NK-92 (cell line): ENCODE measurements at regions not wholly inside any gene's neighbourhood (a gene's known extent, or its start where the extent isn't known, plus 50 kb on each side); places are given as distances from the start of the nearest gene placed in this dataset.

Experiments used
- DNase-seq: peaks from one replicate; lab custom pipeline; 2025; ENCODE audit not compliant: unreplicated experiment; lab: John Stamatoyannopoulos, UW

- DNase-seq: no peak
These were observed 462.9 kb upstream of the PROK2 start for GRCh38 chr3:72247645-72248388.

GRCh38 chr3:72247126-72247525, 462.2 kb upstream of the PROK2 start:
- DNase-seq: no peak

GRCh38 chr3:72246685-72247084, 461.7 kb upstream of the PROK2 start:
- DNase-seq: no peak

GRCh38 chr3:72245183-72245811, 460.3 kb upstream of the PROK2 start:
- no peak for DNase-seq

GRCh38 chr3:72244396-72244795, 459.4 kb upstream of the PROK2 start:
- DNase-seq: no peak

GRCh38 chr3:72242326-72242725, 457.4 kb upstream of the PROK2 start:
- DNase-seq: no peak

GRCh38 chr3:72241525-72241924, 456.6 kb upstream of the PROK2 start:
- no peak for DNase-seq

GRCh38 chr3:72240531-72240930, 455.6 kb upstream of the PROK2 start:
- no peak for DNase-seq

GRCh38 chr3:72238801-72239200, 453.9 kb upstream of the PROK2 start:
- DNase-seq: no peak

GRCh38 chr3:72238010-72238691, 453.2 kb upstream of the PROK2 start:
- DNase-seq: no peak

GRCh38 chr3:72237679-72238009, 452.7 kb upstream of the PROK2 start:
- DNase-seq: no peak

GRCh38 chr3:72234391-72234790, 449.4 kb upstream of the PROK2 start:
- DNase-seq: no peak

GRCh38 chr3:72233571-72233970, 448.6 kb upstream of the PROK2 start:
- DNase-seq: no peak

GRCh38 chr3:72232777-72233176, 447.8 kb upstream of the PROK2 start:
- DNase-seq: no peak

GRCh38 chr3:72232331-72232730, 447.4 kb upstream of the PROK2 start:
- no peak for DNase-seq

- DNase-seq: no peak
These were observed 446.7 kb upstream of the PROK2 start for GRCh38 chr3:72231439-72232196.

- no peak for DNase-seq
These were observed 445.9 kb upstream of the PROK2 start for GRCh38 chr3:72230774-72231379.

GRCh38 chr3:72229952-72230351, 445.0 kb upstream of the PROK2 start:
- no peak for DNase-seq

- DNase-seq: no peak
These were observed 442.6 kb upstream of the PROK2 start for GRCh38 chr3:72227486-72228070.

- no peak for DNase-seq
These were observed 440.0 kb upstream of the PROK2 start for GRCh38 chr3:72224804-72225509.
